H1 (cell line): ENCODE measurements at regions not wholly inside any gene's neighbourhood (a gene's known extent, or its start where the extent isn't known, plus 50 kb on each side); places are given as distances from the start of the nearest gene placed in this dataset.

Experiments
- BCL11A ChIP-seq, 2 experiments: IDR thresholded peaks; one replicate each; pipeline ENCODE4 v1.6.1; 2011; ENCODE audit warnings: low read depth in 2 of 2, low read length in 2 of 2, mild to moderate bottlenecking in 2 of 2
- EZH2 ChIP-seq: fragments of 200-600 bp; sonication (generic); IDR thresholded peaks from 2 replicates; pipeline ENCODE4 v1.7.1; 2012; ENCODE audit warnings: low read depth, mild to moderate bottlenecking, moderate library complexity, low read length, inconsistent platforms; ENCODE audit not compliant: severe bottlenecking
- RNF2 ChIP-seq: fragments of 200-900, 300-1000 bp; sonication (generic); IDR thresholded peaks from 2 replicates; pipeline ENCODE4 v1.7.1; 2016; ENCODE audit warnings: borderline replicate concordance, low read depth, mild to moderate bottlenecking, antibody characterized with exemption, low read length; ENCODE audit not compliant: poor library complexity, severe bottlenecking; ENCODE audit errors: missing control alignments
- ZNF274 ChIP-seq: IDR thresholded peaks from 2 replicates; pipeline ENCODE4 v1.7.0; 2012; ENCODE audit warnings: low read length, borderline replicate concordance; ENCODE audit errors: extremely low read depth

DNA sequence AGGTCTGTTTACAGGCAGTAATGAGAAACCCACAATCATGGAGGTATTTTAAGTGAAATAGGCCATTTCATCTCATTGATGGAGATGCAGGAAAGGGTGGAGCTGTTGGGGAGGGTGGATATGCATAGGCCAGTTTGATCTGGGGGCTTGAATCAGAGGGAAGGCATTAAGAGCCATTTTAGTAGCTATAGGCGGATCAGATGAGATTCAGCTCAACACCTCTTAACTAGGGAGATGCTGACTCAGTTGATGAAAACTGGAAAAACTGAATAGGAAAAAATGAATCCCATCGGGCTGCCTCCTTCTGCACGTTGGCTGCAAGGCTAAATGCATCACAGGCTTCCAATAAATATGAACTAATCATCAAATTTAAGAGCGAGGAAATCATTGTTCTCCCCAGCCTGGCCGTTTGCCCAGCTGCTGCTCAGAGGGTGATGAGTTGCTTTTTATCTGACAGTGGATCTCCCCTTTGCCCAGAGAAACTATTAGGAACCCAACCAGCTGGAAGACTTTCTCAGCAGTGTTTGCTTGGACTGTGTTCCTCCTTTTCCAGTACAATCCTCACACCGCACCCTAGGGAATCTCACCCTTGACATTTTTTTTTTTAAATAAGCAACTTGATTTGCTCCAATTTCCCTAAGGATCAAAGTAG is 149.6 kb downstream of the SOX9 start (continued):
- TF ChIP-seq BCL11A (IDR thresholded peaks at IDR 0.05; ENCODE audit: low read depth in 2 of 2, low read length in 2 of 2): no peak
- TF ChIP-seq RNF2: no peak
- no peak for TF ChIP-seq ZNF274
- no peak for TF ChIP-seq EZH2
